Right kidney (tissue), 1 donor: ENCODE measurements at regions not wholly inside any gene's neighbourhood (a gene's known extent, or its start where the extent isn't known, plus 50 kb on each side); places are given as distances from the start of the nearest gene placed in this dataset.
"Not testable (repeated sequence)": the region's sequence is repeated elsewhere in the genome, so short reads cannot be mapped to it uniquely, and the experiment has no call there.

Source experiments
- DNase-seq: peaks from one replicate; pipeline ENCODE4 v3.0.0-alpha.2; 2016

- DNase-seq = no peak
These were observed 425.8 kb upstream of the GRIN3A start for GRCh38 chr9:102164247-102164646.

GRCh38 chr9:102153081-102153480 is 414.6 kb upstream of the GRIN3A start:
- not testable (repeated sequence) for DNase-seq

GRCh38 chr9:102135768-102136167 is 397.3 kb upstream of the GRIN3A start:
- DNase-seq = no peak

GRCh38 chr9:102124465-102124864 is 386.0 kb upstream of the GRIN3A start:
- no peak for DNase-seq

- no peak for DNase-seq
These were observed 376.1 kb upstream of the GRIN3A start for GRCh38 chr9:102114557-102114956.

GRCh38 chr9:102113191-102113590 is 374.7 kb upstream of the GRIN3A start:
- no peak for DNase-seq

- DNase-seq = no peak
These were observed 368.0 kb upstream of the GRIN3A start for GRCh38 chr9:102106439-102106838.

- no peak for DNase-seq
These were observed 363.3 kb upstream of the GRIN3A start for GRCh38 chr9:102101723-102102122.

- no peak for DNase-seq
These were observed 348.7 kb upstream of the GRIN3A start for GRCh38 chr9:102087141-102087540.

GRCh38 chr9:102085548-102085947 is 347.1 kb upstream of the GRIN3A start:
- no peak for DNase-seq

- peak; percentile 35 for DNase-seq
These were observed 333.8 kb upstream of the GRIN3A start for GRCh38 chr9:102072059-102072764.

GRCh38 chr9:102069969-102070368 is 331.5 kb upstream of the GRIN3A start:
- DNase-seq = no peak

GRCh38 chr9:102054811-102055210 is 316.4 kb upstream of the GRIN3A start:
- DNase-seq = no peak

GRCh38 chr9:102049586-102050246 is 311.3 kb upstream of the GRIN3A start:
- DNase-seq = no peak

- no peak for DNase-seq
These were observed 309.1 kb upstream of the GRIN3A start for GRCh38 chr9:102047549-102047948.

- DNase-seq = no peak
These were observed 305.7 kb upstream of the GRIN3A start for GRCh38 chr9:102044133-102044532.

GRCh38 chr9:102038006-102038405 is 299.6 kb upstream of the GRIN3A start:
- DNase-seq = no peak

GRCh38 chr9:102035929-102036328 is 297.5 kb upstream of the GRIN3A start:
- no peak for DNase-seq

- DNase-seq = no peak
These were observed 294.2 kb upstream of the GRIN3A start for GRCh38 chr9:102032614-102033013.

GRCh38 chr9:102000956-102001355 is 262.5 kb upstream of the GRIN3A start:
- DNase-seq = no peak

- no peak for DNase-seq
These were observed 261.0 kb upstream of the GRIN3A start for GRCh38 chr9:101999441-101999840.

GRCh38 chr9:101995231-101995630 is 256.8 kb upstream of the GRIN3A start:
- no peak for DNase-seq

GRCh38 chr9:101993771-101994170 is 255.3 kb upstream of the GRIN3A start:
- no peak for DNase-seq

- no peak for DNase-seq
These were observed 253.5 kb upstream of the GRIN3A start for GRCh38 chr9:101991926-101992325.
